22Rv1 (cell line): ENCODE measurements at regions not wholly inside any gene's neighbourhood (a gene's known extent, or its start where the extent isn't known, plus 50 kb on each side); places are given as distances from the start of the nearest gene placed in this dataset.
"Not testable (repeated sequence)": the region's sequence is repeated elsewhere in the genome, so short reads cannot be mapped to it uniquely, and the experiment has no call there.

Experiments
- CTCF ChIP-seq: fragments of 450-650 bp; IDR thresholded peaks from 2 replicates; pipeline ENCODE4 v1.5.1; 2017; ENCODE audit warnings: mild to moderate bottlenecking
- ZFX ChIP-seq: fragments of 450-650 bp; IDR thresholded peaks from 2 replicates; pipeline ENCODE4 v1.6.1; 2017; ENCODE audit warnings: antibody characterized with exemption, borderline replicate concordance

- not testable (repeated sequence) for TF ChIP-seq CTCF, ZFX
These were observed 560.8 kb downstream of the PTPRU start for GRCh38 chr1:29797125-29797524.
